ENCODE measurements at regions not wholly inside any gene's neighbourhood (a gene's known extent, or its start where the extent isn't known, plus 50 kb on each side); places are given as distances from the start of the nearest gene placed in this dataset.
"Not testable (repeated sequence)": the region's sequence is repeated elsewhere in the genome, so short reads cannot be mapped to it uniquely, and the experiment has no call there.

- H3K4me2 ChIP-seq (replicated peaks; ENCODE audit: extremely low read depth, low read length, poor library complexity, severe bottlenecking), result no peak overlapping the region
- intact Hi-C loops (cut with micrococcal nuclease), result no loop called here
- H3K27me3 ChIP-seq (ENCODE audit: control insufficient read depth in 2 of 2, insufficient read depth in 2 of 2, low read length in 2 of 2), result peaks cover 0 to 7% of the 10 kb centered on the region in 2 donors
- H3K79me2 ChIP-seq (ENCODE audit: insufficient read depth, low read length), result no peaks in the 10 kb centered on the region
- no peak overlapping the region for H3K27ac Mint-ChIP-seq
- H3K4me3 ChIP-seq (replicated peaks in 1 of 3; ENCODE audit: low read depth in 2 of 3, low read length in 3 of 3), result no peak overlapping the region
- no peak overlapping the region for H3K9ac ChIP-seq (ENCODE audit: insufficient read depth, low read length, poor library complexity, severe bottlenecking)
- peaks cover 1 to 15% (median 11%) of the 10 kb centered on the region in 3 donors for H3K27me3 Mint-ChIP-seq (ENCODE audit: low read depth in 3 of 3)
- no peaks in the 10 kb centered on the region for H3K4me1 ChIP-seq (ENCODE audit: control insufficient read depth in 1 of 2, insufficient read depth in 2 of 2, low read length in 2 of 2)
- H4K20me1 ChIP-seq (ENCODE audit: insufficient read depth, low read length), result no peaks in the 10 kb centered on the region
- no peak overlapping the region for H2AFZ ChIP-seq (ENCODE audit: insufficient read depth, low read depth, low read length, poor library complexity, severe bottlenecking)
- H3K4me3 Mint-ChIP-seq, result no peak overlapping the region
- H3K9me3 Mint-ChIP-seq, result no peaks in the 10 kb centered on the region
- TF ChIP-seq CTCF (IDR thresholded peaks at IDR 0.05), result no peak
- H3K9me3 ChIP-seq (replicated peaks in 1 of 2; ENCODE audit: control insufficient read depth in 1 of 2, insufficient read depth in 1 of 2, low read length in 2 of 2), result no peaks in the 10 kb centered on the region
- H3K36me3 ChIP-seq (replicated peaks in 1 of 2; ENCODE audit: control insufficient read depth in 1 of 2, insufficient read depth in 2 of 2, low read length in 2 of 2), result no peaks in the 10 kb centered on the region
- H3K4me1 Mint-ChIP-seq, result peaks cover 2% of the 10 kb centered on the region
- no peak overlapping the region for H3K27ac ChIP-seq (ENCODE audit: low read depth in 1 of 2, low read length in 2 of 2)
- DNase-seq, result no peak
- WGBS (ENCODE audit: insufficient coverage), result 82% methylated on average over 2 of the region's 4 CpGs
- no peaks in the 10 kb centered on the region for H3K36me3 Mint-ChIP-seq
Measured at GRCh38 chr18:59079264-59079663, 60.4 kb upstream of the SEC11C start.

- intact Hi-C loops (cut with micrococcal nuclease); H3K9me3 Mint-ChIP-seq; H3K9me3 ChIP-seq (replicated peaks in 1 of 2; ENCODE audit: control insufficient read depth in 1 of 2, insufficient read depth in 1 of 2, low read length in 2 of 2); H3K4me3 ChIP-seq (replicated peaks in 1 of 3; ENCODE audit: low read depth in 2 of 3, low read length in 3 of 3); H3K9ac ChIP-seq (ENCODE audit: insufficient read depth, low read length, poor library complexity, severe bottlenecking); H4K20me1 ChIP-seq (ENCODE audit: insufficient read depth, low read length); DNase-seq; H3K27ac Mint-ChIP-seq; H3K36me3 Mint-ChIP-seq; H3K4me2 ChIP-seq (replicated peaks; ENCODE audit: extremely low read depth, low read length, poor library complexity, severe bottlenecking); H3K27ac ChIP-seq (ENCODE audit: low read depth in 1 of 2, low read length in 2 of 2); H3K4me3 Mint-ChIP-seq; H2AFZ ChIP-seq (ENCODE audit: insufficient read depth, low read depth, low read length, poor library complexity, severe bottlenecking); H3K79me2 ChIP-seq (ENCODE audit: insufficient read depth, low read length); H3K36me3 ChIP-seq (replicated peaks in 1 of 2; ENCODE audit: control insufficient read depth in 1 of 2, insufficient read depth in 2 of 2, low read length in 2 of 2); H3K4me1 Mint-ChIP-seq; H3K4me1 ChIP-seq (ENCODE audit: control insufficient read depth in 1 of 2, insufficient read depth in 2 of 2, low read length in 2 of 2): not testable (repeated sequence)
- peaks cover 3 to 15% (median 12%) of the 10 kb centered on the region in 3 donors for H3K27me3 Mint-ChIP-seq (ENCODE audit: low read depth in 3 of 3)
- H3K27me3 ChIP-seq (ENCODE audit: control insufficient read depth in 2 of 2, insufficient read depth in 2 of 2, low read length in 2 of 2), result peaks cover 0 to 10% of the 10 kb centered on the region in 2 donors
- WGBS (ENCODE audit: insufficient coverage), result no CpG with 5 or more reads among the region's 7 CpGs
Measured at GRCh38 chr18:59079687-59080501, 59.8 kb upstream of the SEC11C start.

All from CD14-positive monocyte (primary cell).